Astrocyte of the spinal cord (primary cell): ENCODE measurements at regions not wholly inside any gene's neighbourhood (a gene's known extent, or its start where the extent isn't known, plus 50 kb on each side); places are given as distances from the start of the nearest gene placed in this dataset.

ENCODE experiments used
- DNase-seq: peaks from one replicate; pipeline ENCODE4 v3.0.0; 2011; ENCODE audit warnings: low read depth, low spot score
- H3K4me3 ChIP-seq: 2 replicates; pipeline ENCODE4 v1.5.1; 2011; ENCODE audit warnings: low read depth, mild to moderate bottlenecking, low read length, moderate library complexity
- CTCF ChIP-seq: IDR thresholded peaks from 2 replicates; pipeline ENCODE4 v1.5.1; 2012; ENCODE audit warnings: low read depth, mild to moderate bottlenecking, low read length, inconsistent platforms
- in situ Hi-C: cut with HindIII; loops from 2 replicates; pipeline ENCODE4 v1.10.0; 2017; ENCODE audit warnings: low sequenced_read_pairs

DNA sequence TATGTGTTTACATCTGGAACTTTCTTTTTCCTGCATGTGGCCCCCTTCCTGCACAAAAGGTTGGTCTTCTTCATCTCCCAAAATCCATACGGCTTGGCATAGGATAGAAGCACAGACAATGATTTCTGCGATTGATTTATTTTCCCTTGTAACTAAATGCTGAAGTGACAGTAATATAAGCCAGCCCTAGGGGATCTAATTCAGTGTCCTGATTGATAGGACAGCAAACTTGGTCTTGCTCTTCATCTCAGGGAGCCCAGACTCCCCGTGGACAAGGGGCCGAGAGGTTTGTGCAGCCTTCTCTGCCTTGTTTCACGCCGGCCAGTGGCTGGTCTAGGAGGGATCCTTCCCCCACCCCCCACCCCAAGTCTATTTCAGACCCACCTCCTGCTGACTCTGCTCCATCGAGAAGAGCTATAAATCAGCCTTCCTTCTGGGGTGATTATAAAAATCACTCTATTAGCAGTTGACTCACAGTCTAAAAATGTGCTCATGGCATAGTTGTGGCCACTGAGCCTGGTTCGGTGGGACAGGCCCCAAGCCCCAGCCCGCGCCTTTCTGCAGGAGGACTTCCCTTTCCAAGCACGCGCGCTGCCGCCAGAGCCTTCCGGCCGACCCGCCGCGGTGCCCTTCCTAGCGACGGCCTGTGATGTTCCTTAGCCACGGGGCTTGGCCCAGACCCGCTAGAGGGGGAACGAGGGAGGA is 89.8 kb upstream of the COL5A1 start:
- in situ Hi-C loops = no loop called here
- TF ChIP-seq CTCF = no peak
- H3K4me3 ChIP-seq = no peak overlapping the region
- DNase-seq = peak; percentile 97

- in situ Hi-C loops = no loop called here
- H3K4me3 ChIP-seq = no peak overlapping the region
- TF ChIP-seq CTCF = no peak
- DNase-seq = no peak
These were observed 89.1 kb upstream of the COL5A1 start for GRCh38 chr9:134552349-134552990.

GRCh38 chr9:134553061-134553891 is 88.3 kb upstream of the COL5A1 start:
- in situ Hi-C loops = no loop called here
- DNase-seq = no peak
- no peak for TF ChIP-seq CTCF
- H3K4me3 ChIP-seq = no peak overlapping the region

- in situ Hi-C loops = no loop called here
- DNase-seq = no peak
- no peak overlapping the region for H3K4me3 ChIP-seq
These were observed 87.6 kb upstream of the COL5A1 start for GRCh38 chr9:134553996-134554372.

GRCh38 chr9:134554373-134555093 is 87.1 kb upstream of the COL5A1 start:
- in situ Hi-C loops = no loop called here
- DNase-seq = no peak
- no peak for TF ChIP-seq CTCF
- H3K4me3 ChIP-seq = no peak overlapping the region

More at GRCh38 chr9:134553996-134554372, 87.6 kb upstream of the COL5A1 start:
- no peak for TF ChIP-seq CTCF

- in situ Hi-C loops = no loop called here
- H3K4me3 ChIP-seq = no peak overlapping the region
- TF ChIP-seq CTCF = no peak
- DNase-seq = no peak
These were observed 86.4 kb upstream of the COL5A1 start for GRCh38 chr9:134555094-134555650.
